ENCODE measurements at regions not wholly inside any gene's neighbourhood (a gene's known extent, or its start where the extent isn't known, plus 50 kb on each side); places are given as distances from the start of the nearest gene placed in this dataset.

- no peak for DNase-seq
Measured at GRCh38 chr3:162206648-162207047, 710.0 kb downstream of the OTOL1 start.

DNA sequence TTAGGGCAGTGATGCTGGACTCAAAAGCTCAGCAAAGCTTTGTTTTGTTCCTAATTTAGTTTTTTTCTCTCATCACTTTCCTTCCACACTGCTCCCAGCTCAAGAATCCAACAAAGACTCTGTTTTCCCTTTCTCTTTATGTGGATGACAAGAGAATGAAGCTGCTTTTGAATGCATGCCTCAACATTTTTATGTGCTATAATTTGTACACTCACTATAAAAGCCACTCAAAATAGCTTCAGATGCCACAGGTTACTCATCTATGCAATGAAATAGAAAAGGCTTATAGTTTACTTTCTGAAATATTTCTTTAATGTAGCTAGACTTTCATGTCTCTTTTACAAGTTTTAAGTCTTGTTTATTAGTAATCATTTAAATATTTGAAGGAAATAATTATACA, 714.9 kb downstream of the OTOL1 start:
- DNase-seq = peak; percentile 8

GRCh38 chr3:162213196-162213595, 716.6 kb downstream of the OTOL1 start:
- DNase-seq = no peak

GRCh38 chr3:162213956-162214355, 717.3 kb downstream of the OTOL1 start:
- DNase-seq = no peak

GRCh38 chr3:162217647-162218046, 721.0 kb downstream of the OTOL1 start:
- DNase-seq = peak; percentile 7

DNA sequence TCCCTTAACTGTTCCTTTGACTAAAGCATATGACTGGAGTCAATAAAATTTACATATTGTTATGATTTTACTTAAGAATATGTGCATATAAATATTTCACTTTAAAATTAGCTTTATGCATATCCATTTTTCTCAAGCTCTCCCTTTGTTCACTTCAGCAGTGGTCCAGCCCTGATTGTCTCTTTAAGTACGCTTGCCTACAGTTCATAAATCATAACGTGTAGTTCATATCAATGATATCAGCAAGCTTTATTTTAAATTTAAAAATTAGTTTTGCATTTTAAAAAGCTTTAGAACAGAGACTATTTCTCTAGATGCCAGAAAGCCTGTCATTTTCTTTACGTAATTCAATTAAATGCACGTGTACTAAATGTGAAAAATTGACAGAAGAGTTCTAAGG, 721.9 kb downstream of the OTOL1 start:
- no peak for DNase-seq

GRCh38 chr3:162224746-162225145, 728.1 kb downstream of the OTOL1 start:
- DNase-seq = peak; percentile 29

GRCh38 chr3:162236949-162237348, 740.3 kb downstream of the OTOL1 start:
- DNase-seq = no peak

GRCh38 chr3:162250782-162251181, 754.2 kb downstream of the OTOL1 start:
- no peak for DNase-seq

GRCh38 chr3:162262129-162262528, 765.5 kb downstream of the OTOL1 start:
- DNase-seq = no peak

GRCh38 chr3:162263596-162263995, 767.0 kb downstream of the OTOL1 start:
- DNase-seq = no peak

DNA sequence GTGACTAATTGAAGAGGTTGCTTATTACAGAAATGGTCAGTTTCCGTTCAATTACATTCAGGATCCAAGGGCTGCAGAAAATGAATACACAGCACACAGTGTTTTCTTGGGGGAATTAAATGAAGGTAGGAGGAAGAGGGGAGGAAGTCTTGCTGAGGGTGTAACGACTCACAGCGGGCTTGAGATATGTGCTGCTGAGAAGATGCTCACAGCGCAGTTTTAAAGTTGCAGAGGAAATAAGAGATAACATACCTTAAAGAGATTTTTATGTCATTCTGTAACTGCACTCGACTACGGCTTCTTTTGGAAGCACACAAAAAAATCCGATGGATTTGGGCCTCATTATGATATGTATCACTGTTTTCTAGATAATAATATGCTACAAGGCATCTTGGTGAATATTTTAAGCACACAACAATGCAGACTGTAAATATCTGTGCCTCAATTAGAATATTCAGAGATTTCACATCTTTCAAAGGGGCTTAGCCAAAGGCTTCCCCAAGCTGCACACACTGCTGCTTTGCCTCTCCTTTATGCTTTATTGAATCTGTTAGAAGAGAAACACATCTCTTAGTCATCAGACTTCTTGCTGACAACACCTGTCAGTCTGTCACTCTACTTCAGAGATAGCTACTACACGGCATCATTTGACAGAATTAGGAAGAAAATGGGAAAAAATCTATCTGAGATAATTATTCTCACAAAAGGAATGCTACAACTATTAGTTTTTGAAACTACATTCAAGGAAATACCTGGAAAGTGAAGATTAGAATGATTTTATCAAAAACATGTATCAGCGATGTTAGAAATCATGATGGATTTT, 773.2 kb downstream of the OTOL1 start:
- no peak for DNase-seq

GRCh38 chr3:162274070-162274469, 777.5 kb downstream of the OTOL1 start:
- DNase-seq = no peak

DNA sequence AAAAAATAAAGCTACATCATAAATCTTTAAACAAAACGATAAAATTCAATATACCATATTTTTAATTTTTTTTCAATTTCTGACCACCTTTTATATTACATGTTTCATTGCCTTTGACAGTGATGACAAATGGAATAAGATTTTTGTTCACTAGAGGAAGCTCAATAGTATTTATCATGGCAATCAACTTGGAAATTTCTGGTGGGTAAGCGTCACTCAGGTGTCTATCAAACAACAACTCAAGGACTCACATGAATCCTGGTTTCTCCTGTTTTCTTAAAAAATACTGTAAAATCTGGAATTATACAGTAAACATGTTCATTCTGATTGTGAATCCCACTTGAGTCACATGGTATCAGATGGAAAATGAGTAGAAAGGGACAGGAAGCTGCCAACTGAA, 782.2 kb downstream of the OTOL1 start:
- no peak for DNase-seq

DNA sequence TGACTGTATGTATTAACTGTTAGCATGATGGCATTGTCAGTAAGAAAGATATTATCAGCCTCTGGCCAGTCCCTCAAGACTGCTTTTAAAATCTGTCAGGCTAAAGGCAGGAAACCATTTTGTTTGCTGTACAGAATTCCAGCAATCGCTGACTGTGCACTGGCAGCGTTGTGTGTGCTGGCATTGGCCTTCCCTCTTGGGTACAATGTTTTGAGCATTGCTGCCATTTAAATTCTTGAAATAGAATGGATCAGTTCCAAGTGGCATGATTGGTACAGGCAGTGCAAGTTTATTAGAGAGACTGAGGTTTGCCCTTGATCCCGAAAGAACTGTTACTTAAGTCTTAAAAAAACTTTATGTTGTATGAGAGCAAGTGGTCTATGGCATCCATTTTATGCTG, 788.7 kb downstream of the OTOL1 start:
- DNase-seq = no peak

DNA sequence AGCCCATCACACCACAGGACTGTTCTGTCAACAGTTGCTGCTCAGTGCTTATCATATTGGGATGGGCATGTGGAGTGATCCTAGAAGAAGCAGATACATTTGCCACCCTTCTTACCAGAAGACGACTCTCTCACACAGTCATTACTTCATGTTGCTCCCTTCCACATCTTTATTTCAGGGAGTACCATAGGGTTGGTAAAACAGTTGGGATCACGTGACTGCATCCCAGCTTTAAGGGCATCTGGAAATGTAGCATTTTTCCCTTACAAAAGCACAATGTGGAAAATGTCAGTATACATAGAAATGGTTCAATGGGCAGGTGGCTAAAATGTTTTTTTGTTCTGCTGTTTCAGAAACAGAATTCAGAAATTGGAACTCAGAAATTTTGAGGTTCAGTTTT, 791.0 kb downstream of the OTOL1 start:
- DNase-seq = no peak

DNA sequence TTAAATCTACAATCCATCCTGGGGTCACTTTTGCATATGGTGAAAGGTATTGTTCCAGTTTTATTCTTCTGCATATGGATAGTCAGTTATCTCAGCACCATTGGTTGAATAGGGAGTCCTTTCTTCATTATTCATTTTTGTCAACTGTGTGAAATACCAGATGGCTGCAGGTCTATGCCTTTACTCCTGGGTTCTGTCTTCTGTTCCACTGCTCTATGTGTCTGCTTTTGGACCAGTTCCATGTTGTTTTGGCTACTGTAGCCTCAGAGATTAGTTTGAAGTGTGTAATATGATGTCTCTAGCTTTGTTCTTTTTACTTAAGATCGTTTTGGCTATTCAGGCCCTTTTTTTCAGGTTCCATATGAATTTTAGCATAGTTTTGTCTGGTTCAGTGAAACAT, 795.8 kb downstream of the OTOL1 start:
- DNase-seq = no peak

DNA sequence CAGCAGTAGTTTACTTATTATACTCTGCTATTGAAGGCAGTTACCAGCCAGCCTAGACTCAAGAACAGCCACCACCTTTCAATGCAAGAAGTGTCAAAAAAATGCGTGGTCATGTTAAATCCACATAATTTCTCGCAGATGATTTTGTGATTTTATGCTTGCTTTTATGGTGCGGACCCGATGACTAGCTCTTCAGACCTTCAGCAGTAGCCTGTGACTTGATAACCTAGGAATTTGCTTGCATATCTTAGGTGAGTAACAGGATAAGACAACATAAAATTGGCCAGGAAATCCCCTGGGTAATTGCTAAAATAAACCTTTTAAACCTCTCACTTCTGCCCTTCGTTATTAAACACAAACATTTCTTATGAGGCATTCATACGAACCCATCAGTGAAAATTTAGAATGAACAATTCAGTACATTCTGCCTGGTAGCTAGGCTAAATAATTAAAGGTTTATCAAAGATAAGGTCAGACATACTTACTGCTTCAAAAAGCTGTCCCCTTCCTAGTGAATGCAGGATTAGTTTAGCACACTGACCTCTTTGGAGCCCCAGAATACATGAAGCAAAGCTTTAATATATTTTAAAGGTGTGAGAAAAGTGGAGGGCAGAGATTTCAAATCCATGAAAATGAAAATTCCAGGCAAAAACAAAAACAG, 798.8 kb downstream of the OTOL1 start:
- peak; percentile 95 for DNase-seq

DNA sequence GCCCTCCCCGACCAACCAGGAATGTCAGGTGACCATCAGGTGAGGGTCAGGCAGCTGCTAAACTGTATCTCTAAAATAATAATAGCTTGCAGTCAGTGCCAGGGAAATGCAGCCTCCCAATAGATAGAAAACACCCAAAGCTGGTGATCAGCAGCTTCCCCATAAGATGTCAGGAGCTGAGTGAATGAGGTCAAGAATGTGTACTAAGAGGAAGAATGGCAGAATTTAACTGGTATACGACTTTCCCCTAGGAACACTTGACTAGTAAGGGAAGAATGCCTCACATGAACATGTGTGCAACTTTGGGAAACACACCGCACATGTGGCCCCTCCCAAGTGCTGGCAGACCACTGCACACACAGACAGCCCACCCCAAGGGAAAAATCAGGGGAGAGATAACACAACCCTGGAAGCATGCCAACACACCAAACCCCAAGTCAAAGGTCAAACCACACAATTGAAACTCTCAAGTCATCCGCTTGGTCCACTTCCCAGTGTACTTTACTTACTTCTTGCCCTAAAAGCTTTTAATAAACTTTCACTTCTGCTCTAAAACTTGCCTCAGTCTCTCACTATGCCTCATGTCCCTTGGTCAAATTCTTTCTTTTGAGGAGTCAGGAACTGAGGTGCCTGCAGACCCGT, 806.5 kb downstream of the OTOL1 start:
- DNase-seq = no peak

- no peak for DNase-seq
Measured at GRCh38 chr3:162317046-162317445, 820.4 kb downstream of the OTOL1 start.

DNA sequence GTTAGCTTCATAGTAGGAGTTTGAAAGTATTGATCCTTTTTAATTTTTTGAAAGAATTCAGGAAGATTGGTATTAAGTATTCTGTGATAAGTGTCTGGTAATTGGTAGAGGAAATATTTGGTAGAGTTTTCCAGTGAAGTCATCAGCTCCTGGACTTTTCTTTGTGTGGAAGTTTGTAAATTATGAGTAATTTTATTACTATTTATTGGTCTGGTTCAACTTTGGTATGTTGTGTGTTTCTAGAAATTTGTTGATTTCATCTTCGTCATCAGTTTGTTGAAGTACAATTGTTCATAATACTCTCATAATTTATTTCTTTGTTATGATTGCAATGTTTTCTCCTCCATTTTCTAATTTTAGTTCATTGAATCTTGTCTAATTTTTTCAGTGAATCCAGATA, 832.0 kb downstream of the OTOL1 start:
- DNase-seq = no peak

GRCh38 chr3:162329514-162329913, 832.9 kb downstream of the OTOL1 start:
- DNase-seq = no peak

- peak; percentile 29 for DNase-seq
Measured at GRCh38 chr3:162332344-162332743, 835.7 kb downstream of the OTOL1 start.

GRCh38 chr3:162334537-162334936, 837.9 kb downstream of the OTOL1 start:
- no peak for DNase-seq

All from fibroblast of skin of scalp (primary cell).